Fibroblast of lung (primary cell): ENCODE measurements at regions not wholly inside any gene's neighbourhood (a gene's known extent, or its start where the extent isn't known, plus 50 kb on each side); places are given as distances from the start of the nearest gene placed in this dataset.

Source experiments
- CTCF ChIP-seq, 2 donors: IDR thresholded peaks in 1 of 2; conservative IDR thresholded peaks in 1 of 2; 1 replicate in 1 of 2; 2 replicates in 1 of 2; pipeline ENCODE4 v1.5.1; 2011 to 2012; ENCODE audit warnings: low read length in 2 of 2, control low read depth in 1 of 2, inconsistent platforms in 1 of 2, low read depth in 1 of 2, mild to moderate bottlenecking in 1 of 2
- EZH2 ChIP-seq: IDR thresholded peaks from 2 replicates; pipeline ENCODE4 v1.5.1; 2012; ENCODE audit warnings: low read length, control low read depth, mild to moderate bottlenecking; ENCODE audit errors: missing control alignments

GRCh38 chr1:82801176-82801575 is 1000.4 kb downstream of the ADGRL2 start:
- TF ChIP-seq CTCF (conservative IDR thresholded peaks at IDR 0.05 in 1 of 2, IDR thresholded peaks at IDR 0.05 in 1 of 2; ENCODE audit: low read depth in 1 of 2, low read length in 2 of 2) (no peak), EZH2 (no peak)
